ENCODE measurements at regions not wholly inside any gene's neighbourhood (a gene's known extent, or its start where the extent isn't known, plus 50 kb on each side); places are given as distances from the start of the nearest gene placed in this dataset.

- TF ChIP-seq TFDP2 (CRISPR knock-in tag; IDR thresholded peaks at IDR 0.05) (no peak), PLSCR1 (CRISPR knock-in tag; IDR thresholded peaks at IDR 0.05; ENCODE audit: borderline replicate concordance) (no peak), EZH2 (conservative IDR thresholded peaks at IDR 0.05; ENCODE audit: low read depth, low read length) (no peak), RAD51 (IDR thresholded peaks at IDR 0.05; ENCODE audit: borderline replicate concordance) (no peak), ZNF160 (CRISPR knock-in tag; IDR thresholded peaks at IDR 0.05) (no peak)
- TF ChIP-seq, protein P1, sequence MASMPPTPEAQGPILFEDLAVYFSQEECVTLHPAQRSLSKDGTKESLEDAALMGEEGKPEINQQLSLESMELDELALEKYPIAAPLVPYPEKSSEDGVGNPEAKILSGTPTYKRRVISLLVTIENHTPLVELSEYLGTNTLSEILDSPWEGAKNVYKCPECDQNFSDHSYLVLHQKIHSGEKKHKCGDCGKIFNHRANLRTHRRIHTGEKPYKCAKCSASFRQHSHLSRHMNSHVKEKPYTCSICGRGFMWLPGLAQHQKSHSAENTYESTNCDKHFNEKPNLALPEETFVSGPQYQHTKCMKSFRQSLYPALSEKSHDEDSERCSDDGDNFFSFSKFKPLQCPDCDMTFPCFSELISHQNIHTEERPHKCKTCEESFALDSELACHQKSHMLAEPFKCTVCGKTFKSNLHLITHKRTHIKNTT (CRISPR knock-in tag; IDR thresholded peaks at IDR 0.05), result no peak
These were observed 976.1 kb downstream of the TBC1D22A start (continued) for GRCh38 chr22:47738472-47739013.

DNA sequence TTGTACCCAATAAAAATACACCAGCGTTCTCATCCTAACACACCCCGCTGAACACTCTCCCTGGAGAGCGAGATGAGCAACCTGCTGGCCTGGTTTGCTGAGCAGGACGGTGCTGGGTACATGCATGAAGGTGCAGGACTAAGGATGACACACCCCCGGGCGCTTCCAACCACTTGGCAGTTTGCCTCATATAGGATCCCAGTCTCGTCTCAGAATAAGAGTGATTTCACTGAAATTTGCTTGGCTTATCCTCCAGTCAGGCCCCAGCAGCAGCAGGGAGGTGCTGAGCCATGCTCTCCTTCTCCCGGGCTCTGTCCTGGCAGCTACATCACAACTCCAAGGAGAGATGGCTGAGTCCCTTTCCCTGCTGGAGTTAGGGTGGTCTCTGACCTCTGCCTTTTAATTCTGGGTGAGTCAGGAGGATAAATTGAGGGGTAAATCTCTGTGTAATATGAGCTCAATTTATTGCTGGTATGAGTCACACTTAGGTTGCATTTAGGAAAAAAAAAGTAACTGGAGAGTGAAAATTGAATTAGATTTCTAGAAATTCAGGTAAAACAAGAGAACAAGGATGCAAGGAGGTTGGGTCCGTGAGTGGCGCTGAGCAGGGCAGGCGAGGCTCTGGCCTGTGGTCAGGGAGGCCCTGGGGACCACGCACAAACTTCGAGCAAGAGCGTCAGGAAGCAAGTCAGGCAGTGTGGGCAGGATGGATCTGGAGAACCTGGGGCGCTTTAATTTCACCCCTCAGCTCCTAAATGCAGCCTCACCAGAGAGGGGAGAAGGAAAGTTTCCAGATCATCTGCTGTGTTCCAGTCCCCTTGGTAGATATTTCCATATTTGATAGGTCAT is 974.0 kb downstream of the TBC1D22A start:
- no peaks in the 10 kb centered on the region for H3K4me1 ChIP-seq (ENCODE audit: insufficient read depth, low read length)
- H3K27ac ChIP-seq (ENCODE audit: extremely low read length, insufficient read depth, low read length), result no peak overlapping the region
- H3K4me3 ChIP-seq (replicated peaks in 1 of 3; ENCODE audit: insufficient read depth in 1 of 3, low read depth in 2 of 3, low read length in 3 of 3), result no peak overlapping the region
- in situ Hi-C loops (cut with HindIII; ENCODE audit: extremely low pct_ligation_motif_present, low pct_unique_long_range_greater_than_20kb), result no loop called here
- H3K9me3 ChIP-seq (ENCODE audit: low read length), result no peaks in the 10 kb centered on the region
- H3K4me2 ChIP-seq (ENCODE audit: low read depth, low read length), result no peak overlapping the region
- 3% methylated on average over 11 of the region's 15 CpGs for WGBS (ENCODE audit: low lambda C conversion rate)
- no peak for DNase-seq (ENCODE audit: low spot score)
- CTCF ChIA-PET (ENCODE audit: low intra/inter-chr PET ratio, low total read pairs), result no interaction called here
- no peak overlapping the region for H3K9ac ChIP-seq (ENCODE audit: insufficient read depth, low read depth, low read length)
- H3K36me3 ChIP-seq (replicated peaks in 1 of 2; ENCODE audit: control insufficient read depth in 1 of 2, insufficient read depth in 2 of 2, low read length in 2 of 2), result no peaks in the 10 kb centered on the region
- POLR2A ChIA-PET, result no interaction called here
- H4K20me1 ChIP-seq (ENCODE audit: insufficient read depth, low read length), result no peaks in the 10 kb centered on the region
- intact Hi-C loops (cut with micrococcal nuclease; ENCODE audit: unreplicated experiment), result no loop called here
- ATAC-seq, result no peak
- no TSS peak for BruUV-seq (replicated peaks)
- H3K27me3 ChIP-seq (ENCODE audit: control insufficient read depth in 1 of 2, insufficient read depth in 2 of 2, low read length in 2 of 2), result peaks cover 1 to 39% of the 10 kb centered on the region in 2 experiments; a peak in 4 of 5 replicates
- FAIRE-seq, result no peak
- no peak overlapping the region for H2AFZ ChIP-seq (ENCODE audit: low read length)
- no peaks in the 10 kb centered on the region for H3K79me2 ChIP-seq (ENCODE audit: insufficient read depth, low read length)
- TF ChIP-seq, protein P2, sequence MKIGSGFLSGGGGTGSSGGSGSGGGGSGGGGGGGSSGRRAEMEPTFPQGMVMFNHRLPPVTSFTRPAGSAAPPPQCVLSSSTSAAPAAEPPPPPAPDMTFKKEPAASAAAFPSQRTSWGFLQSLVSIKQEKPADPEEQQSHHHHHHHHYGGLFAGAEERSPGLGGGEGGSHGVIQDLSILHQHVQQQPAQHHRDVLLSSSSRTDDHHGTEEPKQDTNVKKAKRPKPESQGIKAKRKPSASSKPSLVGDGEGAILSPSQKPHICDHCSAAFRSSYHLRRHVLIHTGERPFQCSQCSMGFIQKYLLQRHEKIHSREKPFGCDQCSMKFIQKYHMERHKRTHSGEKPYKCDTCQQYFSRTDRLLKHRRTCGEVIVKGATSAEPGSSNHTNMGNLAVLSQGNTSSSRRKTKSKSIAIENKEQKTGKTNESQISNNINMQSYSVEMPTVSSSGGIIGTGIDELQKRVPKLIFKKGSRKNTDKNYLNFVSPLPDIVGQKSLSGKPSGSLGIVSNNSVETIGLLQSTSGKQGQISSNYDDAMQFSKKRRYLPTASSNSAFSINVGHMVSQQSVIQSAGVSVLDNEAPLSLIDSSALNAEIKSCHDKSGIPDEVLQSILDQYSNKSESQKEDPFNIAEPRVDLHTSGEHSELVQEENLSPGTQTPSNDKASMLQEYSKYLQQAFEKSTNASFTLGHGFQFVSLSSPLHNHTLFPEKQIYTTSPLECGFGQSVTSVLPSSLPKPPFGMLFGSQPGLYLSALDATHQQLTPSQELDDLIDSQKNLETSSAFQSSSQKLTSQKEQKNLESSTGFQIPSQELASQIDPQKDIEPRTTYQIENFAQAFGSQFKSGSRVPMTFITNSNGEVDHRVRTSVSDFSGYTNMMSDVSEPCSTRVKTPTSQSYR (CRISPR knock-in tag; IDR thresholded peaks at IDR 0.05; ENCODE audit: borderline replicate concordance), result no peak
- TF ChIP-seq HMG20A (CRISPR knock-in tag; IDR thresholded peaks at IDR 0.05; ENCODE audit: borderline replicate concordance), result no peak
- TF ChIP-seq HMGXB3 (CRISPR knock-in tag; IDR thresholded peaks at IDR 0.05; ENCODE audit: borderline replicate concordance), result no peak
- no peak for TF ChIP-seq TOPORS (CRISPR knock-in tag; IDR thresholded peaks at IDR 0.05)

All from HepG2 (cell line).